ENCODE measurements at regions not wholly inside any gene's neighbourhood (a gene's known extent, or its start where the extent isn't known, plus 50 kb on each side); places are given as distances from the start of the nearest gene placed in this dataset.

DNA sequence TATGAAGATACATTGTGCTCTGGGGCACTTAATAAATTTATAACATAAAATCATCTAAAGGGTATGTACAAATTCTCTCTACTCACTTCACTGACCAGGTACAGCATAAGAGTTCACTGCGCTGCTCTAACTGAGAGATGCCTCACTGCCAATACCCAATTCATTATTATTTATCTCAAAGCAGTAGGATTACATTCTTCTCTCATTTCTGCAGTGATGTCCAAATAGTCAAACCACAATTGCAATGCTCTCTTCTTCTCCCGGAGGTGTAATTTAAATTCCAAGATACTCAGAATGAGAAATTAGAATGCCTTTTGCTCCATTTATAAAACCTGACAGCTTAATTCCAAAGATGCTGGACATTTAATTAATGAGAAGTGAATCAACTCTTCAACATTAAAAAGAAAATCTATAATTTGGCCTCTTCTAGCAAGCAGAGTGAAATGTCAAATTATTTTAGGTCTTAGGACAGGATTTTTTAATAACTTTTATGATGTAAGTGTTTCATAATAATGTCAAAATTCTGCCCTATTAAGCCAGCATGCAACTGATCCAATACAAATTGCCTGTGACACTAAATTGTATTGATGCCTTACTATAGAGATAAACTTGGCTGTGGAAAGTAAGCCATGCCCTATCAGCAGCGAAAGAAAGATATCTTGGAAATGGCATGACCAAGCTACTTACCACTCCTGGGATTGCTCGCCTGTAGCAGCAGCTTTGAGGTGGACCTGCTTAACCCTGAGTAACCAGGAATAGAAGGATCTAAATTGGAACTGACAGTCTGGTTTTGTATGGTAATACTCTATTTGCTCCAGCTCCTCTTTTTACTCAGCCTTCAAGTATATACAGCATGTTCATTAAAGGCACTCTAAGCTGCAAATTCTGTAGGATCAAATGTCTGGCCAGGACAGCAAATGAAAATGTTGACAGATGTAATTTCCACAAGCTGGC lies 374.2 kb upstream of the TYRP1 start:
- TF ChIP-seq CTCF (IDR thresholded peaks at IDR 0.05; ENCODE audit: borderline replicate concordance, extremely low read depth, low read length, poor library complexity, severe bottlenecking): no peak
- no peak for TF ChIP-seq EZH2 (IDR thresholded peaks at IDR 0.05; ENCODE audit: borderline replicate concordance, low read depth, low read length, severe bottlenecking)
